GM19328 (cell line): ENCODE measurements at regions not wholly inside any gene's neighbourhood (a gene's known extent, or its start where the extent isn't known, plus 50 kb on each side); places are given as distances from the start of the nearest gene placed in this dataset.

Experiments used
- ATAC-seq: cut with Tn5 transposase; IDR thresholded peaks from one replicate; pipeline ENCODE4 v1.9.1; 2021; ENCODE audit warnings: mild to moderate bottlenecking, moderate library complexity; ENCODE audit not compliant: unreplicated experiment

DNA sequence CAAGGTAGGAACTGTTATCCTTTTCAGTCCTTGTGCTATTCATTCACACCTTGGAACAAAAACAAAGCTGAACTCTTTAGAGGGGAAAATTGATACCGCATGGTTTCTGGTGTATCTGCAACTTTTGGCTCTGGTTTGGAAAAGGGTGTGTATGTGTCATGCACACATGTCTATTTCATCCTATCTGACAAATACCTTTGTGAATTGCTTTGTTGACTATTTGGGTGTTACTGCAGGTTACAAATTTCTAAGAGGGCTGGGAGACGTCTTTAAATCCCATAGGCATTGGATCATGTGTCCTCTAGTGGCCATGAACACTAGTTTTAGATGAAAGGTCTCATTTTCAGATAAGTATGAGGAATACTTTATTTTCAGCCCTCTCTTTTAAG is 59.9 kb upstream of the IFNG-AS1 start:
- ATAC-seq, result no peak

DNA sequence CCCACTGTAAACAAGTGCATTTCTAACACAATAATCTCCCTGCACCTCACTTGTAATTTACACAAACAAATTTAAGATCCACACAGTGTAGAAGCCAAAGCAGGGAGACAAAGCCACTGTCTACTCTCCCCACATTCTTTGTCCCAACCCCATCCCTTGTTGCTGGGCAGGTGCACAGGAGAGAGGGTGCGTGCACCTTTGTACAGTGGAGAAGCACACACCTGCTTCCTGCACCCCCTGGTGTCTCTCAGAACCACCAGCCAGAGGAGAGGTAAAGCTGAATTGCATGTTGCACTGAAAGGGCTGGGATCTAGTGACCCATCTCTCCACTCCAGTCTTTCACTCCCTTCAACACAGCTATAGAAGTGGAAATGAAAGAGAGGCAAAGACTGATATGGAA is 51.4 kb upstream of the IFNG-AS1 start:
- ATAC-seq, result no peak
